Stimulated activated CD4-positive, alpha-beta T cell treated with anti-CD3 and anti-CD28 coated beads, Interleukin-1b, Interleukin-23, amount 100 ng/mL, for 24 hours (primary cell): ENCODE measurements at regions not wholly inside any gene's neighbourhood (a gene's known extent, or its start where the extent isn't known, plus 50 kb on each side); places are given as distances from the start of the nearest gene placed in this dataset.

Experiments
- DNase-seq, 4 experiments: peaks; one replicate each; pipeline ENCODE4 v3.0.0-alpha.2; 2020; ENCODE audit warnings: low read depth in 4 of 4, low spot score in 1 of 4

- DNase-seq = no peak
Observed at GRCh38 chr21:35352066-35352770, 303.1 kb upstream of the RUNX1 start.

GRCh38 chr21:35351434-35351833 lies 302.3 kb upstream of the RUNX1 start:
- DNase-seq = no peak

- DNase-seq = no peak
Observed at GRCh38 chr21:35350965-35351364, 301.9 kb upstream of the RUNX1 start.

GRCh38 chr21:35349376-35350080 lies 300.4 kb upstream of the RUNX1 start:
- DNase-seq = no peak

- DNase-seq = no peak
Observed at GRCh38 chr21:35348686-35349085, 299.6 kb upstream of the RUNX1 start.

GRCh38 chr21:35346697-35347096 lies 297.6 kb upstream of the RUNX1 start:
- DNase-seq = no peak

GRCh38 chr21:35345954-35346353 lies 296.9 kb upstream of the RUNX1 start:
- no peak for DNase-seq

GRCh38 chr21:35344582-35344981 lies 295.5 kb upstream of the RUNX1 start:
- no peak for DNase-seq

- DNase-seq = no peak
Observed at GRCh38 chr21:35343046-35343819, 294.1 kb upstream of the RUNX1 start.

GRCh38 chr21:35342440-35342839 lies 293.3 kb upstream of the RUNX1 start:
- DNase-seq = no peak

- no peak for DNase-seq
Observed at GRCh38 chr21:35340273-35340672, 291.2 kb upstream of the RUNX1 start.

- no peak for DNase-seq
Observed at GRCh38 chr21:35338881-35339632, 290.0 kb upstream of the RUNX1 start.

GRCh38 chr21:35338281-35338680 lies 289.2 kb upstream of the RUNX1 start:
- DNase-seq = no peak

- no peak for DNase-seq
Observed at GRCh38 chr21:35337573-35337972, 288.5 kb upstream of the RUNX1 start.

GRCh38 chr21:35336534-35336933 lies 287.4 kb upstream of the RUNX1 start:
- DNase-seq = no peak

GRCh38 chr21:35335951-35336446 lies 286.9 kb upstream of the RUNX1 start:
- DNase-seq = no peak

GRCh38 chr21:35333831-35334618 lies 284.9 kb upstream of the RUNX1 start:
- no peak for DNase-seq

GRCh38 chr21:35332841-35333426 lies 283.8 kb upstream of the RUNX1 start:
- DNase-seq = no peak

GRCh38 chr21:35329940-35330660 lies 281.0 kb upstream of the RUNX1 start:
- DNase-seq = no peak
